GM10248 (cell line): ENCODE measurements at regions not wholly inside any gene's neighbourhood (a gene's known extent, or its start where the extent isn't known, plus 50 kb on each side); places are given as distances from the start of the nearest gene placed in this dataset.

ENCODE experiments used
- CTCF ChIA-PET: fragments of 300-600 bp; sonication (Branson Sonifier 250); formaldehyde crosslinking; extraction: SDS; loops from one replicate; lab custom pipeline; 2021; ENCODE audit warnings: antibody characterized with exemption; lab: Yijun Ruan, JAX
- POLR2A ChIA-PET: fragments of 350-650 bp; sonication (Branson Sonifier 250); formaldehyde crosslinking; extraction: SDS; loops from one replicate; lab custom pipeline; 2020; ENCODE audit warnings: antibody characterized with exemption; lab: Yijun Ruan, JAX
- DNase-seq: peaks from one replicate; pipeline ENCODE4 v3.0.0; 2012; ENCODE audit errors: extremely low spot score
- TF ChIP-seq, protein P1 (sequence below): IDR thresholded peaks from 2 replicates; pipeline ENCODE4 v1.5.1; 2012; ENCODE audit warnings: mild to moderate bottlenecking, low read depth; ENCODE audit errors: extremely low read depth, missing control alignments, control extremely low read depth

DNA sequence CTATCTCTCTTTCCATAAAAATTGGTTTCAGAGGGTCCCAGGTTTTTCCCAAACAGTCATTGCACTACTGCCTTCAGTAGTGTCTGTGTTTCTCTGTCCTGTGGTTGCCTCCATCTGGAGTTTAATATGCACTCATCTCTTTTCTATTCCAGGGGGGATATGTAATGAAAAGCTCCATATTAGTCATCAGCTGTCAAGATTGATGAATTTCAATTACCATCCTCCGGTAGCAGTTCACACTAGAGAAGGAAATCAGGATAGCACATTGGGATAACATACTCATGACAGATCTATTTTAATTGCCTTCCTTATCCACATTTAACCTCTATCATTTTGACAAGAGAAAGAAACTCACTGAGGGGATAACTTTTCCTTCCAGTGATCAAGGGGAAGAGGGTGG lies 589.0 kb upstream of the SEL1L start:
- TF ChIP-seq, protein P1, sequence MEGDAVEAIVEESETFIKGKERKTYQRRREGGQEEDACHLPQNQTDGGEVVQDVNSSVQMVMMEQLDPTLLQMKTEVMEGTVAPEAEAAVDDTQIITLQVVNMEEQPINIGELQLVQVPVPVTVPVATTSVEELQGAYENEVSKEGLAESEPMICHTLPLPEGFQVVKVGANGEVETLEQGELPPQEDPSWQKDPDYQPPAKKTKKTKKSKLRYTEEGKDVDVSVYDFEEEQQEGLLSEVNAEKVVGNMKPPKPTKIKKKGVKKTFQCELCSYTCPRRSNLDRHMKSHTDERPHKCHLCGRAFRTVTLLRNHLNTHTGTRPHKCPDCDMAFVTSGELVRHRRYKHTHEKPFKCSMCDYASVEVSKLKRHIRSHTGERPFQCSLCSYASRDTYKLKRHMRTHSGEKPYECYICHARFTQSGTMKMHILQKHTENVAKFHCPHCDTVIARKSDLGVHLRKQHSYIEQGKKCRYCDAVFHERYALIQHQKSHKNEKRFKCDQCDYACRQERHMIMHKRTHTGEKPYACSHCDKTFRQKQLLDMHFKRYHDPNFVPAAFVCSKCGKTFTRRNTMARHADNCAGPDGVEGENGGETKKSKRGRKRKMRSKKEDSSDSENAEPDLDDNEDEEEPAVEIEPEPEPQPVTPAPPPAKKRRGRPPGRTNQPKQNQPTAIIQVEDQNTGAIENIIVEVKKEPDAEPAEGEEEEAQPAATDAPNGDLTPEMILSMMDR = no peak
- DNase-seq = no peak
- CTCF ChIA-PET = no interaction called here
- POLR2A ChIA-PET = no interaction called here

DNA sequence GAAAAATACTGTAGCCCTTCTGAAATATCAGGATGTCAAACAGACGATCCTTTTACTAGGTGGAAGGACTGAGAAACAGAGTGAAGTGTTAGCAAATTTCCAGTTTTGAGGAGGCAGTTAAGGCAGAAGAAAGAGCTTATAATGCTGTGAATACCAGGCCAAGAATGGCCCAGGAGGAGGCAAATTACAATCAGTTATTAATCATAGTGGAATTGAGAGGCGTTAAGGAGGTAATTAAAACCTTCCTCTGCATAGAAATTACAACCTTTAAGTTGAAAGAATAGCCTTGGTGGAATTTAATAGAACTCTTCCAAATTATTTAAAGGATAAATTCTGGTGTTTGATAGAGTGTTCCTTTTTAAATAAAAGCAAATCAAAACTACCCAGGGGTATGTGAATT lies 590.9 kb upstream of the SEL1L start:
- CTCF ChIA-PET = no interaction called here
- POLR2A ChIA-PET = no interaction called here

DNA sequence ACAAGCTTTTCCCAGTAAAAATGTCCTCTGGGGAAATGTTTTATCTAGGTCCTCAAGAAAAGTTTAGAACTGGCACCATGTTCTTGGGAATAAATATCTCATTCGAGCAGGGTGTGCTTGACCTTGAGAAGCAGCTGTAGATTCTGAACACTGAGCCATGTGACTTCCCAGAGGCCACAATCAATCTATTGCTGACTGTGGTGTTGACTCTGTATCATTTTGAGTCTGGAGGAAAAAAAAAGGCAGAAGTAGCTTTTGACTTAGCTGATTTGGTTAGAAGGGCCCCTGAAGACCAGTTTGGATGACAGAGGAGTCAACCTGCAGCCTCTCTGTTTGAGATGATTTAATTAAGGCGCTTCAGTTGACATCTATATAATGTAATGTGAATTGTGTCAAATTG lies 592.4 kb upstream of the SEL1L start:
- TF ChIP-seq, protein P1 = no peak
- ChIA-PET CTCF (interaction anchor here (1.5 to 2.0 kb wide), 3 partner anchors 12 to 136 kb away, joined by 3 to 6 read pairs (median 5); no protein-coding TSS in a partner anchor), POLR2A (no interaction called here)
- DNase-seq = no peak

More for the DNA sequence above, 590.9 kb upstream of the SEL1L start:
- TF ChIP-seq, protein P1 = no peak
- DNase-seq = no peak

DNA sequence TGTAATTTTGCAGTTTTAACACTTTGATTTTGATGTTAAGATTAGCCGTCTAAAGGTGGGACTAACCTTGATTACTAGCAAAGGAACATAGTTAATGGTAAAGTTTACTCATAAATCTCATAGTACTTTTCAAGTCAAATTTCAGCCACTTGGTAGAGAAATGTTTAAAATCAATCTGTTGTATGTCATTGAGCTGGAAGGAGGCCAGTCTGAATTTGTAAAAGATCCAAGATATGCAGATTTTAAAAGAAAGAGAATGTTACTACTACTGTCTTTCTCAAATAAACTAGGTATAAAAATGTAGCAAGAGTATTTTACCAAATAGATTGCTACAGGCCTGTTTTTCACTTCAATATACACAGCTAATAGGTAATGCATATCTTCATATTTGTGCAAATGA lies 600.8 kb upstream of the SEL1L start:
- TF ChIP-seq, protein P1 = no peak
- no peak for DNase-seq
- ChIA-PET CTCF (no interaction called here), POLR2A (no interaction called here)

DNA sequence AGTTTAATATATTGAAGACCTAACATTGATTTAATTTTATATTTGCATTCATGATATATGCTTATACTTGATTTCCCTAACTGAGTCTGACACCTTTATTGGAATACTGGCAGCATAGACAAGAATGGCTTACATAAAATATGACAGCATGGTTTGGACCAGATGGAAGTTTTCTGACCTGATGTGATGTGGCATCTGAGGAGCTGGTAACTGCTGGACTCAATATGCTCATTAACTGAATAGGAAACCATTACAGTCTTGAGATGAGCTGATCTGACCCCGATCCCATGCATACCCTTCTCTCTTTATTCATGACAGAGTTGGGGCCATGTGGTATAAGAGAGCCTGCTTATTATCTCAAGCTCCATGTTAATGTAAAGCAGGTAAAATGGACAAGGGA lies 604.8 kb upstream of the SEL1L start:
- POLR2A ChIA-PET = no interaction called here
- CTCF ChIA-PET = interaction anchor here (1.2 to 1.4 kb wide), 2 partner anchors 11 to 148 kb away, joined by 3 read pairs; no protein-coding TSS in a partner anchor
- no peak for DNase-seq
- TF ChIP-seq, protein P1 = no peak

DNA sequence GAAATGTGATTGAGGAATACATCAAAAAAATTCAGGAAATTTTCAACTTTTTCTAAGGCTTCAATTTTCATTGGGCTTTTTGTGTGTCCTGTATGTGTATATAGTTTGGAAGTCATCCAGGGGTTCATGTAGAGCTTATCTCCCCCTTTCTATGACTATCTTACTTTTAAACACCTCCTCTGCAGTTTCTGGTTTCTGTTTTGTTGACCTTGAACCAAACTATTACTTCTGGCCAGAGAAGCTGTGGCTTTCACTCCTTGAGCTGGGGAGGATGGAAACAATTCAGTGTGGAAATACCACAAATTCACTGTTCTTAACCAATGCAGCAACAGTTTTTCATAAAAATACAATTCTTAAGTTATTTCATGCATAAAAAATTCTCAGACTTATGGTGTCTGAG lies 613.2 kb upstream of the SEL1L start:
- CTCF ChIA-PET = no interaction called here
- POLR2A ChIA-PET = no interaction called here
- DNase-seq = no peak
- TF ChIP-seq, protein P1 = no peak
